ENCODE measurements at regions not wholly inside any gene's neighbourhood (a gene's known extent, or its start where the extent isn't known, plus 50 kb on each side); places are given as distances from the start of the nearest gene placed in this dataset.
"Not testable (repeated sequence)": the region's sequence is repeated elsewhere in the genome, so short reads cannot be mapped to it uniquely, and the experiment has no call there.

DNA sequence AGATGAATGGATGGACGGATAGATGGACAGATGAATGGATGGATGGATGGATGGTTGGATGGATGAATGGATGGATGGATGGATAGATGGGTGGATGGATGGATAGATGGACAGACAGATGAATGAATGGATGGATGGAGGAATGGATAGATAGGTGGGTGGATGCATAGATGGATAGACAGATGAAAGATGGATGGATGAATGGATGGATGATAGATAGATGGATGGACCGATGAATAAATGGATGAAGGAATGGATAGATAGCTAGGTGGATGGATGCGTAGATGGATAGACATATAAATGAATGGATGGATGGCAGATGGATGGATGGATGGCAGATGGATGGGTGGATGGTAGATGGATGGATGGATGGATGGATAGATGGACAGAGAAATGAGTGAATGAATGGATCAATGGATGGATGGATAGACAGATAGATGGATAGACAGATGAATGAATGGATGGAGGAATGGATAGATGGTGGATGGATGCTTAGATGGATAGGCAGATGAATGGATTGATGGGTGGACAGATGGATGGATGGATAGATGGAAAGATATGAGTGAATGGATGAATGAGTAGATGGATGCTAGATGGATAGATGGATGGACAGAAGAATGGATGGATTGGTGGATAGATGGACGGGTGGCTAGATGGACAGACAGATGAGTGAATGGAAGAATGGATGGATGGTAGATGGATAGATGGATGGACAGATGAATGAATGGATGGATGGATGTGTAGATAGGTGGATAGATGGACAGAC, 167.9 kb downstream of the TRIM43 start:
- DNase-seq, result no peak
- in situ Hi-C loops (cut with MboI; ENCODE audit: low pct_unique_long_range_greater_than_20kb, low sequenced_read_pairs), result no loop called here

DNA sequence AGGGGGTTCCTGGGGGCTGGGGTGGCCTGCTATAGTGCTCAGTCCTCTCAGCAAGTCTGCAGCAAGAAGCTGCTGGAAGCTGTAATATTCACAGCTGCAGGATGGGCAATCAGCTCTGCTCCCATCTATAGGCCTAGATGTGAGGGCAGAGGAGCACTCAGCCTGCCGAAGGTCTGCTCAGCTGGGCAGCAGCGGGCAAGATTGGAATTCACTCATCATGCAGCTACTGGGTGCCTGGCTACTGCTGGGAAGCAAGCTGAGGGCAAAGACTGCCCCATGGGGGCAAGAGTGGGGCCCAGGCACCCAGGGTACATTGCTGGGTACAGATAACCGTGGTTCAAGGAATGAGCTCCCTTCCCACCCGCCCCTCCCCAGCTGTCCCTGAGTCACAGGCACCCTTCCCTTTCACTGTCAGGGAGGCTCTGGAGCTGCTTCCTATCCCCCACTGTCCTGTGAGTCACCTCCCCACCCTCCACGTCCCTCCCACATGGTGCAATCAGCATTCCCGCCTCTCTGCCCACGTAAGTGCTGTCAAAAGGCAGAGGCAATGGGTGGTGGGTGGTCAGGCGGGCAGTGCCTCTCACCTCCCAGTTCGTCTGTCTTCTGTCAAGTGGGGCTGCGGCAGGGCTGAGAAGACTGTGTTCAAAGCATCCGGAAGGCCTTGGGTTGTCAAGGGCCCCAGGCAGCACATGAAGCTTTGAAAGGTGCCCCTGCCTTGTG, 169.2 kb downstream of the TRIM43 start:
- in situ Hi-C loops (cut with MboI; ENCODE audit: low pct_unique_long_range_greater_than_20kb, low sequenced_read_pairs), result no loop called here
- DNase-seq, result no peak

DNA sequence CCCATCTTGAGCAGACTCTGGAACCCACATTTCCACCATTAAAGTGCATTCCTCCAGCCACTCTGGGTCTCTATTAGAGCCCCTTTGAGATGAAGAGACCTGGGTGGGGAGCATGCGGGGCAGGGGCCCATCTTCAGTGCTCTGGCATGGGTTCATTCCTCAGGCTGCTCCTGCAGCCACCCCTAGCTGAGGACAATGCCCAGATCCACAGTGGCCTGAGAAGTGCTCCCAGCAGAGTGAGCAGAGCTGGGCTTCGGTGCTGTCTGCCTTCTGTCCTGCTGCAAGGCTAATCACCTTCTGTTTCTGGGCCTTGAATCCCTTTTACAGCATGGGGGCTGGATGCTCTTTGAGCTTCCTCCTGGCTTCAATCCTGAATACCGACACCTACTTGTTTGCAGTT, 169.8 kb downstream of the TRIM43 start:
- in situ Hi-C loops (cut with MboI; ENCODE audit: low pct_unique_long_range_greater_than_20kb, low sequenced_read_pairs), result no loop called here

DNA sequence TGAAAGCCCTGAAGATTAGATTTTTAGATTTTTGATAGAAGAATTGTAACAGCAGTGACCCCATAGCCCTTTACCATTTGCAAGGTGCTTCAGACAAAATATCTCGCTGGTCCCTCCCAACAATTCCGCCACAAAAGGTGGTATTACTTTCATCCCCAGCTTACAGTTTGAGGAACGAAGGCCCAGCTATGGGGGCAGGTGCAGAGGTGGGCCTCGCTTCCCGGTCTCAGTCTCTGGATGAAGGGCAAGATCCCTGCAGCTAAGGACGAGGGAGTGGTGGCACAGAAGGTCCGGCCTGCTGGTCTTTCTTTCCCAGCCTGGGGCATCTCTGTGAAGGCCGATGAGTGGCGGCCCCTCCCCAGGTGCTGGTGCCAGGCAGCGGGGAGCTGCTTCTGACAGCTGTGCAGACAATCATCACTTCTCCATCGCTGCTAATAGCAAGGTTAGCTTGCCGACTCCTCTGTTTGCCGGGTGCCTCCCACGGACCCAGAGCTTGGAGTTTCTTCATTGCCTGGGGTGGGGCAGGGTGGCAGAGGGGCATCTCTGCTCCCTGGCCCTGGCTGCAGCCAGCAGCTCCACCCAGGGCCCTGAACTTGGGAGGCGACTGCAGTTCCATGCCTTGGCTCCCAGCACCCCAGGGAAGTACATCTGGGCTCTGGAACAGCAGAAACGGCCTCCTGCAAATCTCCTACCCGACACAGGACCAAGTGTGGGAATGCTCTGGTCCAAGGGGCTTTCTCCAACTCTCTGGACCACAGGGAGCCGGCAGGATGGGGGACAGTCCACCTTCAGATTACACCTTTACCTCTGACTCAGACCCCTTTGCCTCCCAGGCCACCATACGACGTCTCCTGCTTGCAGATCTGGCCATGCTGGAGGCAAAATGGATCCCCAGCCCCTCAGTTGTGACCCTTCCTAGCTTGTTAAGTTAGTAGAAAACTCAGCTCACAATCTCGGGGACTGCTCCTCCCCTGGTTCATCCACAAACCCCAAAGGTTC, 170.5 kb downstream of the TRIM43 start:
- DNase-seq; in situ Hi-C loops (cut with MboI; ENCODE audit: low pct_unique_long_range_greater_than_20kb, low sequenced_read_pairs): not testable (repeated sequence)

More for the DNA sequence above, 169.8 kb downstream of the TRIM43 start:
- no peak for DNase-seq

DNA sequence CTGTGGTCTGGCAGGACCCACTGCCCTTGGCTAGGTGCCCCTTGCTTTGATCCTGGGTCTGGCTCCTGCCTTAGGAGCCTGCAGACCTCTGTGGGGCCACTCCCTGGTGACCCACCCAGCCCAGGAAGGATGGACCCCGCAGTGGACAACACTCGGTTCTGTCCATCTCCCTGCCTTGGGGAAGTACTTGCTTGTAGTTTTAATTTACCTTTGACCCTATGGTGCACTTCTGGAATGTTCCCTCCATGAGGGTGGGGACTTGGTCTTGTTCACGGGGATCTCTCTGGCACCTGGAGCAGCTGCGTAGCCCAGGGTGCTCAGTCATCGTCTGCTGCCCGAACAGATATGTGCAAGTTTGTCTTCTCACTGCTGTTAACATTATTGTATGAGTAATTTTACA, 171.3 kb downstream of the TRIM43 start:
- DNase-seq; in situ Hi-C loops (cut with MboI; ENCODE audit: low pct_unique_long_range_greater_than_20kb, low sequenced_read_pairs): not testable (repeated sequence)

DNA sequence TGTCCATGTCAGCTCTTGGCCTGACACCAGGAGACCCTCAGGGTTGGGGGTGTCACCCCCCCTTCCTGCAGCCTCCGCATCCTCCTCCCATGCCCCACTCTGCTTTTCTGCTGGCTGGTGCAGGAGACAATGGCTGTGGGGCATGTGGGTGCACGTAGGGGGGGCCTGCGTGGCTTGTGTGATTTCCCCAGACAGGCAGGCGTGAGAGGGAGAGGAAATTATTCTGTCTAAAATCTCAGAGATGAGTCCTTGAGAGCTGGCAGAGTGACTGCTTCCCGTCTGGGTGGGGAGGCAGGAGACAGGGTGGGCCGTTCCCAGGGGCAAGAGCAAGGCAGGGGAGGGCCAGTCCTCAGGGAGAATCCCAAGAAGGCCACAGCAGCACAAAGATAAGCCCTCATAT, 173.2 kb downstream of the TRIM43 start:
- in situ Hi-C loops (cut with MboI; ENCODE audit: low pct_unique_long_range_greater_than_20kb, low sequenced_read_pairs), result not testable (repeated sequence)

DNA sequence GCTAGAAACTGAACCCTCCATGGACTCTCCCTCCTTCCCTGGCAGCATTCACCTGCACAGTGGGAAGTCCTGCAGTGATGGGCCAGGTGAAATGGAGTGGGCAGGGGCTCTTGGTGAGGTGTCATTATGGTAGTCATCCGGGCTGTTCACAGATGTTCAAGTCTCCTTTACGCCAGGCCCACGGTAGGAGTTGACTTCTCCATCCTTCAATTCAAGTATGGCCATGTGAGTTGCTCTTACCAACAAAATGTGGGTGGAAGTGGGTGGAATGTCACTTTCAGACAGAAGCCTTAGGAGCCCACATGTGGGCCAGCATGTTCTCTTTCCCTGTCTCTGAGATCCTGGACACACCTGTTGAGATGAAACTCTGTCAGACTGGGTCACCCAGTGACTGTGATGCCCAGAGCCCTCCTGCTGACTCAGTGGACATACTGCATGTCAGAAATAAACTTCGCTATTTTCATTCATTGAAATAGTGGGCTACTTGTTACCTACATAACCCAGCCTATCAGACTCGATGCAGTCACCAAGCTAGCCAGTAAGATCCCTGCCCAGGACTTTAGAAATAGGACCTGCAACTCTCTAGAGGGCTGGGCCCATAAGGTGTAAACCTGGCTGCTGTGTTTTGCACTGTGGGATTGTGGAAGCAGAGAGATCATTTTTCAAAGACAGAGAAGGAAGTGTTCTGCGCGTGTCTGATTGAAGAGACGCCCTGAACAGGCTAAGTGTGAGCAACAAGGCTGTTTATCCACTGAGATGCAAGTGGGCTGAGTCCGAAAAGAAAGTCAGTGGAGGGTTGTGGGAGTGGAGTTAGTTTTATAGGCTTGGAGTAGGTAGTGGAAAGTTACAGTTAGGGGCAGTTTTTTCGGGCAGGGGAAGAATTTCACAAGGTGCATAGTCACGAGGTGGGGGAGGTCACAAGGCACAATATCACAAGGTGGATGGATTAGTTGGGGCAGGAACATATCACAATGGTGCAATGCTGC, 174.4 kb downstream of the TRIM43 start:
- DNase-seq; in situ Hi-C loops (cut with MboI; ENCODE audit: low pct_unique_long_range_greater_than_20kb, low sequenced_read_pairs): not testable (repeated sequence)

More for the DNA sequence above, 173.2 kb downstream of the TRIM43 start:
- DNase-seq, result not testable (repeated sequence)

DNA sequence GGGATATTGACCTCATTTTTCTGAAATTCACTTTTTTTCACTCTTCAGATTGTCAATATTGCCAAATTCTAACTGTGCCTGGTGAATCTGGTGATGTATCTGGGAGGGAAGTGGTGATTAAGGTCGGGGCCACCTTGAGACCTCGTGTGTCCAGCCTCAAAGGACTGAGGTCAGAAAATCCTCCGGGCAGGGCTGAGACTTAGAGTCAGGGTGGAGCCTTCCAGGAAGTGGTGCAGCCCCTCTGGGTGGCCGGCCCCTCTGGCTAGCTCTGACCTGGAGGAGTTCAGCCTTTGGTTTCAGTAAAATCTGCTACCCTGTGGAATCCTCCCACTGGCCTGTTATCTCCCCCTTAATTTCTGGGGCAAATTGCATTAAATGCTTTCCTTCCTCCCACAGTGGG, 175.7 kb downstream of the TRIM43 start:
- in situ Hi-C loops (cut with MboI; ENCODE audit: low pct_unique_long_range_greater_than_20kb, low sequenced_read_pairs); DNase-seq: not testable (repeated sequence)

DNA sequence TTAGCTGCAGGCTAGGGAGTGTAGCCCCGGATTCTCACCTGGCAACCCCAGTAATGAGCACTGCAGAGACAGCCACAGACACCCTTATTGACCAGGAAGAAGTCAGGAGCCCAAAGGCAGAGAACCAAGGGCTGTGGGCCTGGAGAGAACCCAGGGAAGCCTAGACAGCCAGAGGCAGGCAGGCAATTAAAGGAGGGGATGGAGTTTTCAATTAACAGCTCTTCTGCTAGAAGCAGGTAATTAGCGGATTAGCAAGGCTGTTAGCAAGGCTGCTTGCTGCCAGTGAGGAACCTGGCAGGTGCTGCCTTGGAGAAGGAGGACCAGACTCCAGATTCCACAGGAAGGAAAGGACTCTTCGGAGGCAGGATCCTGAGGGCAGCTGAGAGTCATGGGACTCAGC, 176.1 kb downstream of the TRIM43 start:
- DNase-seq, result not testable (repeated sequence)

DNA sequence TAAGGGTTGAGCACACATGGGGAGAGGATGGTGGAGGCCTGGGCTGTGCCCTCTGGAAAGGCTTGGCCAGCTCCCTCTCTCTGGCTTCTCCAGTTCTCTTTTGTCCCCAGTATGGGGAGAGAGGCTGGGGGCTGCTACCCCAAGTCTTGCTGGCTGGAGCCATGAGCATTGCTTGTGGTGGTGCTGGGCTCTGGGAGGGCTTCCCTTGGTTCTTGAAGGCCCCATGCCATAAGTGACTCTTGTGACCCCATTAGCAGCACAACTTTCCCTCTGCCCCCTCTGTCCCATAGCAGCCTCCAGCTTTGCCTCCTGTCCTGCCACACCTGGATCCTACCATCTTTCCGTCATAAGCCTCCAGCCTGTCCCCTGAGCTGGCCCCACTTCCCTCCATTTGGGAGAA, 177.5 kb downstream of the TRIM43 start:
- in situ Hi-C loops (cut with MboI; ENCODE audit: low pct_unique_long_range_greater_than_20kb, low sequenced_read_pairs); DNase-seq: not testable (repeated sequence)

More for the DNA sequence above, 176.1 kb downstream of the TRIM43 start:
- in situ Hi-C loops (cut with MboI; ENCODE audit: low pct_unique_long_range_greater_than_20kb, low sequenced_read_pairs), result not testable (repeated sequence)

DNA sequence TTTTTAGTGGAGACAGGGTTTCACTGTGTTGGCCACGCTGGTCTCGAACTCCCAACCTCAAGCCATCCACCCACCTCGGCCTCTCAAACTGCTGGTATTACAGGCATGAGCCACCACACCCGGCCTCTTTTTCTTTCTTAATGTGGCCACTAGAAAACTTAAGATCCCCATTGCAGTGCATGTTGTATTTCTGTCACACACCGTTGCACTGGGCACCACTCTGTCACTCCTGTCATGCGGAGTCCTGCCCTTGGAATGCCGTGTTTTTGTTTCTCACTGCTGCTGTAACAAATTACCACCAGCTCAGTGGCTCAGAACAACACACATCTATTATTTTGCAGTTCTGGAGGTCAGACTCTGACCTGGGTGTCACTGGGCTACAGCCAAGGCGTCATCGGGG, 178.9 kb downstream of the TRIM43 start:
- in situ Hi-C loops (cut with MboI; ENCODE audit: low pct_unique_long_range_greater_than_20kb, low sequenced_read_pairs); DNase-seq: not testable (repeated sequence)

DNA sequence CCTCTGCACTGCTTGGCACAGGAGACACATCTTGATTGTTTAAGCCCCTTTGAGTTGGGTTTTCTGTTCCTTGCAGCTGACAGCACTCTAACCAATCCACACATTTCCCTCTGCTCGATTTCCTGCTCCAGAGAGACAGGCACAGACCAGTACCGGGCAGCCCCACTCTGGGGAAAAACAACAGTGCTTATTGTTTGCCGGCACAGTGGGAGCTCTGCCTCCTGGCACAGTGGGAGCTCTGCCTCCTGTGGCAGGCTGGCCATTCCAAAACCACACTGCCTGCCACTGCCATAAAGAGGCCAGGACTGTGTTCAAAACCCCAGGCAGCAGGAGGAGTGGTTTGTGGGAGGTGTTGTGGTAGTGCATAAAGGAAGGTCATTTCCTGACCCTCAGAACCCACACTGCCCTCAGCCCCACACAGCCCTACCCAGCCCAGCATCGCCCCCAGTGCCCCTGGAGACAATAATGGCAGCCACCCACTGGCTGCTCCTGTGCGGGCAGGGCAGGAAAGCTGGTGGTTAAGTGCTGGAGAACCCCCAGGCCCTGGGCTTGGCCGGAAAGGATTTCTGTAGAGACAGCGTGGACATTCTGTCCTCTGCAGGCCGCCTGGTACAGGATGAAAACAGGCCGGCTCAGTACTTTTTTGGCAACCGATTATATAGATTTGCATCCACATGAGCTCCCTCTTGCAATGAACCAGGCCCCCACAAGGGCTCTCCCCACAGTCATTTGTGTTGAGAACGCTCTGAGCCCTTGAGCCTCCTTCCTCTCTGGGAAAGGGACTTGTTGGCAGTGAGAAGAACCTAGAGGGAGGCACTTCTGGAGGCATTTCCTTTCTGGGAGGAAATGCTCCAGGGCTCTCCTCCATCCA, 182.8 kb downstream of the TRIM43 start:
- in situ Hi-C loops (cut with MboI; ENCODE audit: low pct_unique_long_range_greater_than_20kb, low sequenced_read_pairs), result not testable (repeated sequence)
- peak; percentile 3 for DNase-seq

DNA sequence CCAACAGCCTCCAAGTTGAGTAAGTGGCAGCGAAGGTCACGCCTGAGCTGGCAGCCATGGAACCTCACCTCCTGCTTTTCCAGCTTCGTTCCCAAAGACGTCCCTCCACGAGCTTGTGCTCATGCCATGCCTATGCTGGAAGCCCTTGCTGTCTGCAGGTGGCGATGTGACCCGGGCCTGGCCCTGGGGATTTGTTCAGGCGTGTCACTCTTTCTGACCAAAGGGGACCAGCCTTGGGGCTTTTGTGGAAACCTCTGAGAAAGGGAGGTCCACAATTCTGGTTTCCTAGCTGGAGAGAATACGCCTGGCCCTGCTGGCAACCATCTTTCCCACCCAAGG, 183.4 kb downstream of the TRIM43 start:
- in situ Hi-C loops (cut with MboI; ENCODE audit: low pct_unique_long_range_greater_than_20kb, low sequenced_read_pairs); DNase-seq: not testable (repeated sequence)

Measured in KBM-7 (cell line).